ENCODE measurements at regions not wholly inside any gene's neighbourhood (a gene's known extent, or its start where the extent isn't known, plus 50 kb on each side); places are given as distances from the start of the nearest gene placed in this dataset.

GRCh38 chr20:7361321-7361720 is 578.9 kb downstream of the HAO1 start:
- TF ChIP-seq SIN3A (IDR thresholded peaks at IDR 0.05; ENCODE audit: borderline replicate concordance, insufficient read depth, low read depth, low read length) (no peak), CTCF (IDR thresholded peaks at IDR 0.05) (no peak)

Measured in Panc1 (cell line).